IPS-20b (cell line): ENCODE measurements at regions not wholly inside any gene's neighbourhood (a gene's known extent, or its start where the extent isn't known, plus 50 kb on each side); places are given as distances from the start of the nearest gene placed in this dataset.

Experiments
- H3K27ac ChIP-seq: one replicate; pipeline ENCODE4 v1.5.1; 2013; ENCODE audit warnings: low read length
- H3K27me3 ChIP-seq: 2 replicates; pipeline ENCODE4 v1.6.1; 2013; ENCODE audit warnings: mild to moderate bottlenecking, low read length, inconsistent platforms; ENCODE audit not compliant: insufficient read depth
- H3K36me3 ChIP-seq: 2 replicates; pipeline ENCODE4 v1.6.1; 2013; ENCODE audit warnings: low read depth, mild to moderate bottlenecking, inconsistent platforms, low read length, moderate library complexity; ENCODE audit not compliant: insufficient read depth
- H3K4me1 ChIP-seq: 2 replicates; pipeline ENCODE4 v1.6.1; 2013; ENCODE audit warnings: mild to moderate bottlenecking, control low read depth, inconsistent platforms, low read length, moderate library complexity; ENCODE audit not compliant: insufficient read depth
- H3K4me3 ChIP-seq: 2 replicates; pipeline ENCODE4 v1.5.1; 2013; ENCODE audit warnings: mild to moderate bottlenecking, low read length, inconsistent platforms
- H3K9ac ChIP-seq: 2 replicates; pipeline ENCODE4 v1.6.1; 2013; ENCODE audit warnings: low read depth, mild to moderate bottlenecking, inconsistent platforms, low read length, moderate library complexity
- H3K9me3 ChIP-seq: 2 replicates; pipeline ENCODE4 v1.6.1; 2013; ENCODE audit warnings: mild to moderate bottlenecking, low read depth, low read length, inconsistent platforms; ENCODE audit not compliant: insufficient read depth

DNA sequence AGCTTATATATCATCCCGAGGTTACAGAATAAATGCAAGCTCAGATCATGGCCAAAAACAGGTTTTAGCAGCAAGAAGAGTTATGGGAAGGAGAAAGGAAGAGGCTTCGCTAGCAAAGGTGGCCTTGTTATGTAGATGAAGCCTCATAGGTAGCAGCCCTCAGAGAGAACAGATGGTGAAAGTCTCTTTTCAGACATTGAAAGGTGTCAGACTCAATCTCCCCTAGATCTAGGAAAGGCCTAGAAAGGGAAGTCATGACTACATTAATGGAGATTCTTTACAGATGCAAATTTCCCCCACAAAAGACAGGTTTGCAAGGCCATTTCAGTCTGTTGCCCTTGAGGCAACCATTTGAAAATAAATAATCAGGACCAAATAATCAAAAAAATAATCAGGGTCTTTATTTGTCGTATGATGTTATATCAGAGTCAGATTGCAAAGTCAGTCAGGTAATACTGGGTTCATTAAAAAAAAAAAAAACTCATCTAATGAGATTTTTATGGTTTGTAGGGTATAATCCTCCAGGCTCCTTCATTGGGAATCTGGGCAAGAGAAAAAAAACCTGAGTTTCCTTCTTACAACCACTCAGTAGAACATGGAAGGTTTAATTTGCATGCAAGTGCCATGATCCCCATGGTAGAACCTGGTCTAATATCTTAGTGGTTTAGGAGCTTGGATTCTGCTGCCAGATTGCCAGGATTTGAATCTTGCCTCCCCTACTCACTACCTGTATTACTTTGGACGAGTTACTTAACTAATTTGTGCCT, 50.8 kb upstream of the HTR2A start:
- Histone ChIP-seq H3K4me3 (peak overlapping the region; percentile 21), H3K9me3 (peaks cover 27% of the 10 kb centered on the region), H3K27ac (peak overlapping the region; percentile 18), H3K27me3 (no peaks in the 10 kb centered on the region), H3K36me3 (no peaks in the 10 kb centered on the region), H3K4me1 (peaks cover 13% of the 10 kb centered on the region), H3K9ac (peak overlapping the region; percentile 36)
